ENCODE measurements at regions not wholly inside any gene's neighbourhood (a gene's known extent, or its start where the extent isn't known, plus 50 kb on each side); places are given as distances from the start of the nearest gene placed in this dataset.

GRCh38 chr4:143083756-143084472 lies 100.8 kb upstream of the USP38 start:
- no peak for FAIRE-seq

GRCh38 chr4:143084566-143084965 lies 100.2 kb upstream of the USP38 start:
- FAIRE-seq: no peak

GRCh38 chr4:143085224-143085623 lies 99.5 kb upstream of the USP38 start:
- FAIRE-seq: peak; percentile 82

- no peak for FAIRE-seq
Observed at GRCh38 chr4:143085659-143086058, 99.1 kb upstream of the USP38 start.

- no peak for FAIRE-seq
Observed at GRCh38 chr4:143089291-143089690, 95.4 kb upstream of the USP38 start.

DNA sequence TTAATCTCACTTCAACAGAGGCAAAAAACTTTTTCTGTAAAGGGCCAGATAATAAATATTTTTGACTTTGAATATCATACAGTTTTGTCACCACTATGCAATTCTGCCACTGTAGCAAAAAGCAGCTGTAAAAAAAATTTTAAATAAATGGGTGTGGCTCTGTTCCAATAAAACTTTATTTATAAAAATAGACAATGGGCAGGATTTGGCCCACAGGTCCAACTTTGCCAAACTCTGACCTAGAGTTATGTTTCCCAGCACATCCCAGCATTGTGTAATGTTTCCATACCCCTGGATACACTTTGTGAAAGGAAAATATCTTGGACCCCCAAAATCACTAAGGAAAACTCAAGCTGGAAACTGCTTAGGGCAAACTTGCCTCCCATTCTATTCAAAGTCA lies 94.9 kb upstream of the USP38 start:
- FAIRE-seq: peak; percentile 17

- no peak for FAIRE-seq
Observed at GRCh38 chr4:143091862-143092261, 92.9 kb upstream of the USP38 start.

DNA sequence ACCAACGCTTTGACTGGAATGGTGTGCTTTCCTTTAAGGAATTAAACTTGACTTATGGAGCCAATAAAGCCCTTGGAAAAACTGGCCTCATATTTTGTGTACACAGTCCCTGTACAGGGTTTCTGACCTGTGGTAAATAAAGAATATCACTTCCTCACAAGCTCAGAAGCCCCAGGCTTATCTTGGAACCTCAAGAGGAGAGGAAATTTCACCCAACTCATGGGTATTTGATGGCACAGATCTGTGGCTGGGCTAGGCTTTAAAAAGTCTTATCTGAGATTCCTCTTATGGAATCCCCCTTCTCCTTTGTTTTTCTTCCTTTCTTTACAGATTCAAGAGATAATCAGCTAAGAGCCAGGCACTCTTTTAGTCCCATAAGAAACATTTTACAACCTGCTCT lies 89.3 kb upstream of the USP38 start:
- FAIRE-seq: no peak

- no peak for FAIRE-seq
Observed at GRCh38 chr4:143097751-143098150, 87.0 kb upstream of the USP38 start.

DNA sequence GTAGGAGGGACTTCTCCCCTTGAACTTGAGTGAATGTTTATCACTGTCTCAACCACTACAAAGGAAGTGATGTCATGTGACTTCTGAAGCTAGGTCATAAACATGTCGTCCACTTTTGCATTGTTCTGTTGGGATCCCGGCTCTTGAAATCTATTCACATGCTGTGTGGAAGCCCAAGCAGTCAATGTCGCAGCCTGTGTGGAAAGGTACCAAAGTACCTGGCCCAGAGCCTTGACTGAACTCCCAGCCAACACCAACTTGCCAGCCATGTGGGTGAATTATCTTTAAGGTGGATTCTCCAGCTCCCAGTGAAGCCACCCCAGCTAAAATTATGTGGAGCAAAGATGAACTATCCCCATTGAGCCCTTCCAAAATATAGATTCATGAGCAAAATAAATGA lies 85.0 kb upstream of the USP38 start:
- no peak for FAIRE-seq

GRCh38 chr4:143109376-143109775 lies 75.3 kb upstream of the USP38 start:
- FAIRE-seq: no peak

DNA sequence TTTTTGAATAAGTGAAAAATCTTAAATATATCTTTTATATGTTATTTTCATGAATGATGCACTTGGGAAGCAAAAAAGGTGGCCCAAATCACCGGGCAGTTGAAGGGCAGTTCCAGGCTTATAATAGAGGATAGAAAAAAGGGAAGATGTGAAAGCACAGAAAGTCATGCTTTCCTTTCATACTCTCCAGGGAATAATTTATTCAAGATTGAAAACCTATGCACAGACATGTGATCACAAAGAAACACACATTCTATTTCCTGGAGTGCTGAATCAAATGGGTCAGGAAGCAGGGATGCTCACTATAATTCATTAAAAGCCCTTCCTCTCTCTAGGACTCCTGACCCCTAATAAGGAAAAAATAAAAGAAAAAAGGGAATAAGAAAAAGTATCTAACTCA lies 66.1 kb upstream of the USP38 start:
- no peak for FAIRE-seq

DNA sequence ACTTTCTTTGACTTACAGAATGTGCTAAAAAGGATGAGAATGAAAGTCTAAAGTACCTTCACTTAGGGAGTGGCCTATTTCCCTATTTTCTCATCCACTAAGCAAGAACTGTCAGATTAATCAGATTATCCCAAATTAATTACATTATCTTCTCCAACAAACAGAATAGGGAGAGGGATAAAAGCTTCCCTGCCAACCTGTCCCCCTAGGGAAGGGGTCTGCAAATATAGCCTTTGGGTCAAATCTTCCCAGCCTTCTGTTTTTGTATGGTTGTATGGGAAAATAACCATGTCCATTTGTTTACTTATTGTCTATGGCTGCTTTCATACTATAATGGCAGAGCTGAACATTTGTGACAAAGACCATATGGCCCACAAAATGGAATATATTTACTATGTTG lies 57.1 kb upstream of the USP38 start:
- FAIRE-seq: no peak

DNA sequence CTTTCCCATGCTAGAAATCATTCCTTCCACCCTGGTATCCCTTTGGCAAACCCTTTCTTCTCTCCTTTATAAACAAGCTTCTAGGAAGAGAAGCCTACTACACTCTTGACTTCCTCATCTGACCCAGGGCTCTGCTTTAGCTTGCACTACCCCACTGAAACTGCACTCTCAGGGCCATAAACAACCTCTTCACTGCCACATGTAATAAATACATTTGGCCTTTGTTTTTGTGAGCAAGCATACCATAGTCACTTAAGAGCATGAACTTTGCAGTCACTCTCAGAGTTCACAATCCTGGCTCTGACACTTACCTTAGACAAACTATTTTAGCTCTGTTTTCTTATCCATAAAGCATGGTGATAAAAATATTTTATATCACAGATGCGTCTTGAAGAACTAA lies 50.7 kb upstream of the USP38 start:
- FAIRE-seq: no peak

Measured in islet of Langerhans (tissue), 1 donor.